HG03280 (cell line): ENCODE measurements at regions not wholly inside any gene's neighbourhood (a gene's known extent, or its start where the extent isn't known, plus 50 kb on each side); places are given as distances from the start of the nearest gene placed in this dataset.

ENCODE experiments used
- ATAC-seq: cut with Tn5 transposase; IDR thresholded peaks from one replicate; pipeline ENCODE4 v1.9.1; 2021; ENCODE audit warnings: mild to moderate bottlenecking, moderate library complexity; ENCODE audit not compliant: unreplicated experiment

DNA sequence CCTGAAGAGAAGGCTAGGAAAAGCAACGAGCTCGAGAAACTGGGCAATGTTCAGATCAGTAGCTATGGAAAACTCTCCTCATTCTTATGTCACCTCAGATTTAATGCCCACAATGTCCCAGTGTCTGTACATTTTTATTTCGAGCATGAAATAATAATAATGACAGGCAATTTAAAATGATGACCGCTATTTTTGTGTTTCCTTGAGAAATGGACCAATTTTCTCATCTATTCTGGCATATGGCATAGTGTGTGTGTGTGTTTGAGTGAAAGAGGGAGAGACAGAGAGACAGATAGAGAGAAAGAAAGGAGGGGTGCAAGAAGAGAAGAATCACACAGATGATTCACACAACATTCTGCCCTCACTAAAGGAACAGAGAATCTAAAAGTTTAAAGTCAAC, 119.1 kb upstream of the C1orf21 start:
- ATAC-seq, result no peak

DNA sequence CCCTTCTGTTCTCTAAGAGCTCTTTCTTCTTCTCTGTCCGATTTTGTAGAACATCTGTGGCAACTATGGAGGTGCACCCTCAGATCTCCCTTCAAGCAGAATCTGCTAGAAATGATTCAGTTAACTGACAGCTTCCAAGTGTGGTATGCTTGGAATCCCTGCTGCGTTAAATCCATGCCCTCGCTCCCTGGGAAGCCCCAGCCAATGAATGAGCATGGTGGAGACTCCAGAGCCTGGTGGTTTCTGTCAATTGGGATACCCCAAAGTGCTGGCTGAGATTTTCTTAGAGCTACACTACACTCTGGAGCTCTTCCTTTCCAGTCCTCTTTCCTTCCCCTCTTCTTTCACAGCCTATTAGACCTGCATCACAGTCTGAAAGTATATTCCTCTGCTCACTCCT, 116.3 kb upstream of the C1orf21 start:
- no peak for ATAC-seq

DNA sequence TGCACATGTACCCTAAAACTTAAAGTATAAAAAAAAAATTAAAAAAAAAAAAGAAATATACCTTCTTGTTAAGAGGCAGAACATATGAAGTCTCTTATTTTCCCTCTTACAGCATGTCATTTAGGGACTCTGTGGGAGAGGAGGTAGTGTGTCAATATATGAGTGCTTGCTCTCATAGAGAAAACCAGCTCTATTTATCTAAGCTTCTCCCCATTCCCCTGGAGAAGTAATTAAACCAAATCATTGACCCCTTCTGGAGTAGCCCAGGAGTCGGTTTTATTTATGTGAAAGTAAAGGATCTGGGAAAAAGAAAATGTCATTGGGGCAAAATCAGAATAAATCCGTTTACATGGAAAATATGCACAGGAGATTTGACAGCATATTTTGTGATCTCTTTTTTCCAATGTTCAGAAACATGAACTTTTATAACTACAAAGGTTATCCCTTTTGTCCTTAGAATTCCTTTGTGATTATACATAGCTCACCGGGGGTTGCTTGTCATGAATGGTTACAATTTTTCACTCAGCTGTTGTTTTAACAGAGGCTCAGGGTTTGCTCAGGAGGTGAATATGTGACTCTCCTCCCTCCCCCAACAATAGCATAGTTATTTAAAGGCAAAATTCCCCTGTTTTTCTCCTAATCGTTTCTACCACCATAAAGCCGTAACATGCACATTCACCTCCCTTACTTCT, 114.5 kb upstream of the C1orf21 start:
- ATAC-seq, result no peak

DNA sequence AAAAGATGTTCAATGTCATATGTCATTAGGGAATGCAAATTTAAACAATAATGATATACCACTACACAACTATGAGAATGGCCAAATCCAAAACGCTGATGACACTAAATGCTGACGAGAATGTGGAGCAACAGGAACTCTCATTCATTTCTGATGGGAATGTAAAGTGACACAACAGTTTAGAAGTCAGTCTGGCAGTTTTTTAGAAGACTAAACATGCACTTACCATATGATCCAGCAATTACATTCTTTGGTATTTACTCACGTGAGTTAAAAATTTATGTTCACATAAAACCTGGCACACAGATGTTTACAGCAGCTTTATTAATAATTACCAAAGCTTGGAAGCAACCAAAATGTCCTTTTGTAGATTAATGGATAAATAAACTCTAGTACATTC, 110.4 kb upstream of the C1orf21 start:
- no peak for ATAC-seq

DNA sequence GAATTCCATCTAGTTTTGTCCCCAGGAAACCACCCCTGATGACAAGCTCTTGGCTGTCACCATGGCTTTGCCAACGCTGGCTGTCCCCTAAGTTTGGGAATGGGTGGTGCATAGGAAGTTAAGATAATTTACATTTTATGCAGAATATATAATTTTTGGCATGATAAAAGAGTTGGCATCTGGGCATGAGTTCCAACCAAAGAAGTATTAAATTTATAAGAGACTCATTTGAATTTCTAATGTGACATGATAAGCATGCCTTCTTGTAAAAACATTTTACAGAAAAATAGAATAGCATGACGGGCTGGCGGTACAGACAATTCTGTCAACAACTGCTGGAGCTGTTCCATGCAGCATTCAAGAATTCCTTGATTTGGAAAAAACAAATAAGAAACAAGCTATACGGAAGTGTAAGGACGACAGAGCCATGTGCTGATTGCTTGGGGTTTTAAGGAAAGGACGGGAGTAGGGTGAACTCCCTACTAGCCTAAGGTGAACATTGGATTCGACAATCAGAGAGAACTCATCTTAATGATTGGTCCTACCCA, 106.8 kb upstream of the C1orf21 start:
- no peak for ATAC-seq

DNA sequence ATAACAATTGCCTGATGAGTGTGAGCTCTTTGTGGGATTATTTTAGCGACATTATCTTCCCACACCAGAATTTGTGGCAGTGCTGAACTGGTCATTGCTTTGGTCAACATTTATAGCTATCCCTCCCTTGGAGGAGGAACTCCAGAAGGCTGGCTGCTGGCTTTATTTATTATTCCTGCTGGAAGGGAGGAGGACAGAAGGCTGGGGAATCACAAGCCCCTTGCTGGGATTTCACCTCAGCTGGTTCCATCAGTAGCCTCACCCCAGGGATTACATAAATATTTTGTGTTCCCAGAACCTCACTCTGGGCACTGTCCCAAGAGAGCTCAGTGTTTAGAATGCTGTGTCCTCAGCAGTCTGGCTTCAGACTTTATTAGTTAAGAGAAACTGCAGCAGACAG, 102.8 kb upstream of the C1orf21 start:
- ATAC-seq, result no peak

DNA sequence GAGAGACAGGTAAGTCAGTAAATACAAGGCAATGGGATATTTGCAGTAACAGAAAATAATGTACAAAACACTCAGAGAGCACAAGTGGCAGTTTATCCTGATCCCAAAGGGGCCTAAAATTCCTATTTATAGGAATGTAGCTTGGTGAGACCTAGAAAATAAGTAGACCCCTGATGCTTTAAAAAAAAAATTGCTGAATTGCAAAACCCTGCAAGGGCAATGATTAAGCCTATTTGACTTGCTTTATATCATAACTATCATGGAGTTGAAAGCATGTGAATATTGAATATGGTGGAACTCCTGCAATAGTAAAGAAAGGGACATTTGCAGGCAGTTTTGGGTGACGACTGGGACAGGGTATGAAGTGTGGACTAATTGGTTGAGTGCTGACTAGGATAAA, 101.9 kb upstream of the C1orf21 start:
- ATAC-seq, result no peak

DNA sequence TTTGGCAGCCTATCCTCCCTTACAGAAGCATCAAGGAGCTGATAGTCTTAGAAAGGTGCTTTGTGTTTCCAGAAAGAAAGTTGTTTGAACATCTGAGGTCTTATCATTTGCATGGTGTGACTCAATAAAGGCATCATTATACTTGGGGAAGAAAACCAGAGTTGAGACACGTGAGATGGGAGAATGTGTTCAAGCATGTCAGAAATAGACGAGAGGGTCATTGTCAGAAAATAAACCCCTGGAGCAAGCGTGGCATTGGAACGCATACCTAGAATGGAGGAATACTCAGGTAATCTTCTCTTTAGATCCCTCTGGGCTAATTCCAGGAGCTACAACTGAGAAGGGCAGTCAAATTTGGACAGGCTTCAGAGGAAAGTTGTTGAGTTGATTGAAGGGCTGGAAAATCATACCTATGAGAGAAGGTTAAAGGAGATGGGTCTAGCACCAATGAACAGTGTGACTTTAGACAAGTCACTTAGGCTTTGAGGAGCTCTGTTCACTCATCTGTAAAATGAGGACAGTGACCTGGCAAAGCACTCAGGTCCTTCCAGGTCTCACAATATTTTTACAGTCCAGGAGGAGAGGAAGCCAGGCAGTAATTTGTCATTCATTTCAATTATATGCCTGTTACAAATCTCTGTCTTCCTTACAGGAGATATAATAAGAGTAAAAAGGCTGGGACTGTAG, 101.3 kb upstream of the C1orf21 start:
- no peak for ATAC-seq

DNA sequence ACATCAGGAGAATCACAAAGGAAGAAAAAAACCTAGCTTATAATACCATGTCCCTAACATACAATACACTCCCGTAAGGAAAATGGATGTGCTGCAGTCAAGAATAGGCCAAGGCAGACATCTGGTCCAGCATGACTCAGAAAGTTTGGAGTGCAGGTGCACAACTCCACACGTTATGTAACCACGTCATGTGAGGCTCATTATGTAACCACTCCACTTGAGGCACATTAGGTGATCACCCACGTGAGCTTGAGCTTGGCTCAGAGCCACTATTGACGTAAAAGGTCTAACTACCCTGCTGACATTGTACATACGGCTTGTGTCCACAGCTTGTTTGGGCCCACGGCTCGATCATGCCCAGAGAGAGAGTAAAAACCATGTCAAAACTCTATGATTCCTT, 99.8 kb upstream of the C1orf21 start:
- ATAC-seq, result no peak

DNA sequence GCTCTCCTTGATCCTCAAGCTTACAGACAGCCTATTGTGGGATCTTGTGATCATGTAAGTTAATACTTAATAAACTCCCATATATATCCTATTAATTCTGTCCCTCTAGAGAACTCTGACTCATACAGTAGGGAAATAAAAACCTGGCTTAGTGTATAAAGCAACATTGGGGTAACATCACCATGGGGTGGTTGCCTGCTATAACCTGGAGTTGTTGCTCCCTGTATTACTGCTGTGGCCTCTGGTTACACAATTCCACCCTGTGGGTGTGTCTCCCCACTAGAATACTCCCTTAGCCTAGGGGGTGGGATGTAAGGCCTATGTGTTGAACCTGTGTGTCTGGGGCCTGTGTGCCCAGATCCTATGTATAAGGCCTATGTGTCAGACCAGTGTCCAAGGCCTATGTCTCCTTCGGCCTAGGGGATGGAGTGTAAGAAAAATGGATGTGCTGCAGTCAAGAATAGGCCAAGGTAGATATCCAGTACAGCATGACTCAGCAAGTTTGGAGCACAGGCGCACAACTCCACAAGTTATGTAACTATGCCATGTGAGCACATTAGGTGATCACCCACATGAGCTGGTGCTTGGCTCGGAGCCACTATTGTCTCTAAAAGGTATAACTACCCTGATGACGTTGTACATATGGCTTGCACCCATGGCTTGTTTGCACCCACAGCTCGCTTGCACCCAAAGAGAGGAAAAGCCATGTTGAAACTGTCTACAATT, 96.8 kb upstream of the C1orf21 start:
- no peak for ATAC-seq

DNA sequence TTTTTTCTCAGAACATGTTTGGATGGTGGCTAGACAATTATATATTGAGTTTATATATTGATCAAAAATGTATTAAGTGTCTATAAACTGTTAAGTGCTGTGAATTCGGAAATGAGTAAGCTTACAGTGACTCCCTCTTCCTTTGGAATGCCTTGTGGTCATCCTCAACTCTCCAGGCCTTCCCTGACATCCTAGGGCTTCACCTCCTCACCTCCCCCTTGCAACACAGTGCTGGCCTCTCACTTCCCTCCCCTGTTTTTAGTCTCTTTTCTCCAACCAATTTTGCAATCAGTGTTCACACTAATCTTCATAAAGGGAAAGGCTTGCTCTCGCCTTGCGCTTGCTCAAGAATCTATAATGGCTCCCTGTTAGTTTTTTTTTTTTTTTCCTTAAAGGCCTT, 95.1 kb upstream of the C1orf21 start:
- no peak for ATAC-seq

DNA sequence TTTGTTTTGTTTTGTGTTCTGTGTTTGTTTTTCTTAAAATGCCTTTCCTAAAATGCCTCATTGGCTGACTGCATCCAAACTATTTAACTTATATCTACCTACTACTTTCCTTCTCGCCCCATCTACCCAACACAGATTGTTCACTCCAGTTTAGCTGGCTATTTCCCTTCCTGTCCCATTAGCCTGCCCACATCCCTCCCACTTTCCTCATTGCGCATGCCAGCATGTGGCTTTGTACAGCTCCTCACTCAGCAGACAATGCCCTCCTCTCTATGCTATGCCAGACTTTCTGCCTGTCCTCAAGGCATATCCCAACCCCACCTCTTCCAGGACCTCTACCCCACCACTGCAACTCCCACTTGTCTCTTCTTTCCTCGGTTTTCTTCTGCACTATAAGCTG, 94.7 kb upstream of the C1orf21 start:
- no peak for ATAC-seq

DNA sequence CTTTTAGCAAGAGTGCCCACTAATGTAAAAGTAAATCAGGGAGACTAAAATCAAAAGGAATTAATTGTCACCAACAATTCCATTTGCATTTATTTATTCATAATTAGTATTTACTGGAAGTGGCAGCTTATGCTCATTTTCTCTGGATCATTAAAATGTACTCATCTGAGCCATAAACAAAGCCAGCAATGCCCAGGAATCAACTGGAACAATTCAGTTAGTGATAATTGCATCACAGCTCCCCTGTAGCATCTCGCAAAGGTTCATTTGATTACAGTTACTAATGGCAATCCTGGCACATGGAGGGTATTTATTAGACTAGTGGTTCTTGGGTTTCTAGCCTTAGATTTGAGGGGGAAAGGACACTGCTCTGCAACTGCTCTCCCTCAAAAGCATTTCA, 92.7 kb upstream of the C1orf21 start:
- ATAC-seq, result no peak

DNA sequence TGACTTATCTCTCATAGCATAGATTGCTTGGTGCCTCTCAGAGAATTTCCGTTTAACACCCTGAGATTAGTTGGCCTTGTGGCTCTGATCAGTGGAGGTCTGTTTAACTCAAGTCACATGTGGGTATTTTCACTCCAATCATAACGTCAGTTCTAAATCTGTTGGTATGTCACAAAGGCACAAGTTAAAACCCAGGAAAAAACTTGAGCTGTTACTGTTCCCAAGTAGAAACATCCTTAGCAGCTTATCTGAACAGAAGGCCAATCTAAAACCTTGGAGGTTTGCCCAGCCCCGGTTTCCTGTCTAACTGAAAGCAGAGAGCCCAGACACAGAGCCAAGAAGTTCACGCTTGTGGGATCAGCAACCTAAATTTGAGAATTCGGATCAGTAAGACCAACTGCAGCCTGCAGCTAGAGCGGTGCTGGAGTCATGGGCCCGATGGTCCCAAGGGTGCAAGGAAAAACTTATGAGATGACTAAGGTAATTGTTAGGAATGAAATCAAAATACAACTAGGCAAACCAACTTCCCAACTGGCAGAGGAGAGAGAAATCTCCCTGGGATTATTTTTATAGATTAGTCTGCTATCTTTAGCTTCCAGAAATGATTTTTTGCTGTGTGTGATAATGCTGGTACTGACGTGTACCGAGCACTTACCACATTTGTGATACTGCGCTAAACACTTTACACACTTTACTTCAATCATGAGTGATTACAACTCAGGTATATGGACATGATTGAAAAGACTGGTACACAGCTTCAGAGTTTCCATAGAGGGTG, 90.2 kb upstream of the C1orf21 start:
- ATAC-seq, result no peak

DNA sequence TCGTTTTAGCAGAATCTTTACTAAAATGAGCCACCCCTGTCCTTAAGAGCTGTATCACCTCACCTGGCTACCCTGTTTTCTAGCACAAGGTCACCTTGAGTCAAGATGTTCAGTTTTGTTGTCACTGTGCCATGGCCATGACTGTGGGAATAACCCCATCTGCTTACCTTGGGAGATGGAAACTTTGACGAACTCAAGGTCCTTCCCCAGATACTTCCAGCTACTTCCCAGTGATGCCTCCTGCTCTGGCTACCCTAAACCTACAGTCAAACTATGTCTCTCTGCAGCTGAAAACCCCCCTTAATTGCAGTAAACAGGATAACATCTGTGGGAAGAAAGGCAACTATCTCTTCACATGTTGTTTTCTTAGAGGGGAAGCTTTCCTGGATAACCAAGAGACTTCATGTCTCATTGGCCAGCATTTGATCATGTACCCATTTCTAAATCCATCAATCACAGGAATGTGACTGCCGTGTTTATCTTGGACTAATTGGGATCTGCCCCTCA, 89.5 kb upstream of the C1orf21 start:
- no peak for ATAC-seq

DNA sequence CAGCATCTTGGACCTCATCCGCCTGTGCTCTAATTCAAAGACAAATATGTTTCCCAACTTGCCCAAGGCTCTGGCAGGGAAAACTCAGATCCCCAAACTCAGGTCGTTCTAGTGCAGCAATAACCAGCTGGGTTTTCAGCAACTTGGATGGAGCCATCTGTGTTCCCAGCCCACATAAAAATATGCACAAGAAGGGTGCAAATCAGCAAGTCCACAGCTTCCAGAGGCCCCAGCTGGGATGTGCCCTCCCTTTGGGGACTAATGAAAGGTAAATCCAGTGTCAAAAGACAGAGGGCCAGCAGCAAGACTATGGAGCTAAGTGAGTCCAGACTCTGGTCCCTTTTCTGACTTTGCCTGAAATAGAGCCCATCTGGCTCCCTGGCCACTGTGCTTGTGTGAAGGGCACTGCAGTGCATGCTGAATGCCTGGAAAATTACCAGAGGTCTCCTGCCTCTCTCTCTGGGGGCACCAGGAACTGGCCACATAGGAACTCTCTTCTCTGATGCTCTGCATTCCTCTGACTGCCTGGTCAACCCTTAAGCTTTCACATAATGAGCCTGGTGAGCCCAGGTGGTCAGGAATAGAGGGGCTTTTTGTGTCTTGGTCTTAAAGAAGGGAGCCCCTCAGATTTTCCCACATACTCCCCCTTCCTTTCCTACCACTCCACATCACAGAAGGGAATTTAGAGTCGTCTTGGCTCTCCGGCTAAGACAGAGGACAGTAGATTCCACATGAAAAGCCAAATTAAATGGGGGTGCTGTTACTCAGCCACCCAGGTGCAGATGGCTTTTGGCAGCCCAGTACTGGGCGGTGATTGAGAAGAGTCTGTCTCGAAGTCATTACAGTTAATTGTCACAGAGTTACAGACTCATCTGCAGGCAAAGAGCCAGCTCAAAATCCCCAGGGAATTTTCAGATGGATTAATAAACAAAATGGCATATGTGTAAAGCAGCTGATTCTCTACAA, 88.1 kb upstream of the C1orf21 start:
- ATAC-seq, result no peak

DNA sequence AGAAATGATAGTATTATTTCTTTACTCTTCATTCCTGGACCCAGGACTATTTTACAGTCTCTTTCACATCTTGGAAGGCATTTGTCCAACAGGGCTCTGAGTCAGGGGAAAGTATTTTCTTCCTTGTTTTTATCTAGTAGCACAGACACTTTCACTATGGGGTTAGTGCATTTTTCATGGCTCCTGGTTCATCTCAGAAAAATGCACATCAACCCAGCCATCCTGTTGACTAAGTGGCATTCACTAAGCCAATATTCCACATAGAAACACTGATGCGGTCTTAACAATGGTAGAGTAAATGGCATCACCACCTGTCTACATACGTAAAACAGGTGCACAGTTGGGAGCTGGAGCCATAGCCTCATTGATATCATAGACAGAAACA, 87.4 kb upstream of the C1orf21 start:
- no peak for ATAC-seq

DNA sequence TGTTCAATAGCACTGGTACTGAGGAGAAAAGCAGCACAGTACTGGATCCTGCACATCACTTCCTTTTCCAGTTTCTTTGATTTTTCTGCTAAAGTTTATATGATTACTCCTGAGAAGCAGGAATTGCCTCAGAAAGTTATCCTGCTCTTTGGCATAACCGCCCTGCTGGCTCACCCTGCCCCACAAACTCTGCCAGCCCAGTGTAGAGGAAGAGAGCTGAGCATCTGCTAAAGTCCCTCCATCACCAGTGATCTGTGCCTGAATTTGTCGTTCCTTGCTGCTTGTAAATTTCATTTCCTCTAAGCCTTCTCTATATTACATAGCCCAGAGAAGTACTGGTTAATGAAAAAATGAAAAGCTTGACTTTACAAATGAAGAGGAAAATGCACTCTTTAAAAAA, 87.0 kb upstream of the C1orf21 start:
- no peak for ATAC-seq

DNA sequence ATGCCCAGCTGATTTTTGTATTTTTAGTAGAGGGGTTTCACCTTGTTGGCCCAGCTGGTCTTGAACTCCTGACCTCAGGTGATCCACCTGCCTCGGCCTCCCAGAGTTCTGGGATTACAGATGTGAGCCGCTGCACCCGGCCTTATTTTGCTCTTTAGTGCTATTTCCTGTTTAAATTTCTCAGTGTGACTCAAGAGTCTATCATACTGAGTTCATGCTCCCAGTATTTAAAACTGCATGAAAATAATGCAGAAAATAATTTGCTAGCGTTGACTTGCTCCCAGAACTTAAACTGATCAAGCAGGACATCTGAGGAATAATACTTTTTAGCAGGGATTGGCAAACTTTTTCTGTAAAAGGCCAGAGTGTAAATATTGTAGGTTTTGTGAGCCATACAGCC, 86.4 kb upstream of the C1orf21 start:
- no peak for ATAC-seq

DNA sequence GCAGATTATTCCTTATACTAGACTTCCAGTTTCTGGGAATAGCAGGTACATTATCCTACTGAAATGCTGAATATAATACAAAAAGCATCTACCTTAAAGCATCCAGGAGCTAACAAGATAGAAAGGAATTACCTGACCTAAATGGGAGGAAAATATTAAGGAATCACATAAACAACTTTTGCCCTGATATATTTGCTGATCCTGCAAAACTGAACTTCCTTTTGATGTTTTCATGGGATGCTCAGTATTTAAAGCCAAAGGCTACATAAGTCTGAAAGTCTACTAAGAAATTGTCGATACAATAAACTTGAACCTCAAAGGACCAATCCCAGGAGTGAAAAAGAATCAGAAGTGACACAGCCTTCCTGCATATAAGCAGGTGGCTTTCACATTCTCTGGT, 85.6 kb upstream of the C1orf21 start:
- ATAC-seq, result no peak
